GM18517 (cell line): ENCODE measurements at regions not wholly inside any gene's neighbourhood (a gene's known extent, or its start where the extent isn't known, plus 50 kb on each side); places are given as distances from the start of the nearest gene placed in this dataset.
"Not testable (repeated sequence)": the region's sequence is repeated elsewhere in the genome, so short reads cannot be mapped to it uniquely, and the experiment has no call there.

Source experiments
- ATAC-seq: cut with Tn5 transposase; IDR thresholded peaks from one replicate; pipeline ENCODE4 v1.9.1; 2021; ENCODE audit warnings: mild to moderate bottlenecking, moderate library complexity; ENCODE audit not compliant: unreplicated experiment

GRCh38 chr6:86284809-86285480, 642.3 kb upstream of the SYNCRIP start:
- not testable (repeated sequence) for ATAC-seq

- not testable (repeated sequence) for ATAC-seq
Measured at GRCh38 chr6:86283596-86283995, 640.9 kb upstream of the SYNCRIP start.

GRCh38 chr6:86276056-86276455, 633.4 kb upstream of the SYNCRIP start:
- ATAC-seq = no peak

GRCh38 chr6:86273936-86274335, 631.2 kb upstream of the SYNCRIP start:
- no peak for ATAC-seq

- ATAC-seq = no peak
Measured at GRCh38 chr6:86256615-86257187, 614.0 kb upstream of the SYNCRIP start.

GRCh38 chr6:86255973-86256372, 613.3 kb upstream of the SYNCRIP start:
- no peak for ATAC-seq

- no peak for ATAC-seq
Measured at GRCh38 chr6:86251106-86251505, 608.4 kb upstream of the SYNCRIP start.

- ATAC-seq = no peak
Measured at GRCh38 chr6:86217906-86218305, 575.2 kb upstream of the SYNCRIP start.

GRCh38 chr6:86215323-86215722, 572.6 kb upstream of the SYNCRIP start:
- no peak for ATAC-seq

- ATAC-seq = no peak
Measured at GRCh38 chr6:86205980-86206379, 563.3 kb upstream of the SYNCRIP start.

- peak; percentile 81 for ATAC-seq
Measured at GRCh38 chr6:86203044-86203443, 560.4 kb upstream of the SYNCRIP start.

GRCh38 chr6:86193821-86194220, 551.1 kb upstream of the SYNCRIP start:
- ATAC-seq = no peak

- ATAC-seq = peak; percentile 93
Measured at GRCh38 chr6:86192123-86192522, 549.4 kb upstream of the SYNCRIP start.

- ATAC-seq = not testable (repeated sequence)
Measured at GRCh38 chr6:86175149-86175548, 532.5 kb upstream of the SYNCRIP start.

- no peak for ATAC-seq
Measured at GRCh38 chr6:86154852-86155251, 512.2 kb upstream of the SYNCRIP start.

- ATAC-seq = no peak
Measured at GRCh38 chr6:86153521-86153920, 510.8 kb upstream of the SYNCRIP start.

GRCh38 chr6:86152546-86152945, 509.9 kb upstream of the SYNCRIP start:
- ATAC-seq = no peak

- no peak for ATAC-seq
Measured at GRCh38 chr6:86148586-86148985, 505.9 kb upstream of the SYNCRIP start.

- no peak for ATAC-seq
Measured at GRCh38 chr6:86147859-86148258, 505.2 kb upstream of the SYNCRIP start.

GRCh38 chr6:86147311-86147710, 504.6 kb upstream of the SYNCRIP start:
- ATAC-seq = no peak

- ATAC-seq = not testable (repeated sequence)
Measured at GRCh38 chr6:86146751-86147150, 504.1 kb upstream of the SYNCRIP start.

GRCh38 chr6:86142326-86142725, 499.6 kb upstream of the SYNCRIP start:
- no peak for ATAC-seq
